H9 (cell line): ENCODE measurements at regions not wholly inside any gene's neighbourhood (a gene's known extent, or its start where the extent isn't known, plus 50 kb on each side); places are given as distances from the start of the nearest gene placed in this dataset.

Experiments used
- DNase-seq: peaks from one replicate; pipeline ENCODE4 v3.0.0-alpha.2; 2017
- H2AFZ ChIP-seq: one replicate; pipeline ENCODE4 v1.6.1; 2013; ENCODE audit warnings: mild to moderate bottlenecking, low read length, control low read depth, moderate library complexity
- H2AK5ac ChIP-seq: 2 replicates; pipeline ENCODE4 v1.6.1; 2013; ENCODE audit warnings: low read length, control low read depth, mixed read lengths; ENCODE audit not compliant: insufficient read length
- H2BK120ac ChIP-seq: one replicate; pipeline ENCODE4 v1.6.1; 2013; ENCODE audit warnings: low read depth, mild to moderate bottlenecking, low read length, control low read depth, inconsistent platforms; ENCODE audit not compliant: poor library complexity, severe bottlenecking
- H2BK12ac ChIP-seq: 2 replicates; pipeline ENCODE4 v1.6.1; 2013; ENCODE audit warnings: low read length, control low read depth, mixed read lengths, low read depth; ENCODE audit not compliant: insufficient read length
- H2BK15ac ChIP-seq: 2 replicates; pipeline ENCODE4 v1.6.1; 2013; ENCODE audit warnings: low read depth, low read length, control low read depth
- H2BK20ac ChIP-seq: one replicate; pipeline ENCODE4 v1.6.1; 2013; ENCODE audit warnings: low read depth, mild to moderate bottlenecking, low read length, control low read depth, inconsistent platforms; ENCODE audit not compliant: poor library complexity, severe bottlenecking
- H2BK5ac ChIP-seq: 2 replicates; pipeline ENCODE4 v1.6.1; 2013; ENCODE audit warnings: low read length, control low read depth, mixed read lengths; ENCODE audit not compliant: insufficient read length
- H3K14ac ChIP-seq: 2 replicates; pipeline ENCODE4 v1.6.1; 2013; ENCODE audit warnings: low read length, control low read depth; ENCODE audit not compliant: insufficient read depth
- H3K18ac ChIP-seq: 2 replicates; pipeline ENCODE4 v1.6.1; 2013; ENCODE audit warnings: low read depth, mild to moderate bottlenecking, mixed read lengths, low read length, control low read depth; ENCODE audit not compliant: insufficient read length
- H3K23ac ChIP-seq: 2 replicates; pipeline ENCODE4 v1.6.1; 2013; ENCODE audit warnings: low read length, control low read depth, mixed read lengths, low read depth; ENCODE audit not compliant: insufficient read length
- H3K23me2 ChIP-seq: 2 replicates; pipeline ENCODE4 v1.6.1; 2013; ENCODE audit warnings: low read depth, mild to moderate bottlenecking, mixed read lengths, low read length, control low read depth; ENCODE audit not compliant: insufficient read length, poor library complexity, severe bottlenecking
- H3K27ac ChIP-seq: 2 replicates; pipeline ENCODE4 v1.5.1; 2013; ENCODE audit warnings: low read length, control low read depth, mixed read lengths, low read depth; ENCODE audit not compliant: insufficient read length
- H3K27me3 ChIP-seq: 2 replicates; pipeline ENCODE4 v1.6.1; 2013; ENCODE audit warnings: low read length, control low read depth, inconsistent platforms; ENCODE audit not compliant: insufficient read depth
- H3K4ac ChIP-seq: 2 replicates; pipeline ENCODE4 v1.6.1; 2013; ENCODE audit warnings: low read depth, mild to moderate bottlenecking, control low read depth, inconsistent platforms, low read length, moderate library complexity
- H3K4me1 ChIP-seq: 2 replicates; pipeline ENCODE4 v1.6.1; 2013; ENCODE audit warnings: low read length, control low read depth, inconsistent platforms; ENCODE audit not compliant: insufficient read depth
- H3K4me2 ChIP-seq: 2 replicates; pipeline ENCODE4 v1.6.1; 2013; ENCODE audit warnings: low read length, control low read depth, mixed read lengths; ENCODE audit not compliant: insufficient read length, insufficient read depth
- H3K56ac ChIP-seq: 2 replicates; pipeline ENCODE4 v1.6.1; 2013; ENCODE audit warnings: low read depth, mild to moderate bottlenecking, mixed read lengths, low read length, control low read depth; ENCODE audit not compliant: insufficient read length
- H3K79me1 ChIP-seq: 2 replicates; pipeline ENCODE4 v1.6.1; 2013; ENCODE audit warnings: low read depth, mild to moderate bottlenecking, moderate library complexity, low read length, control low read depth, inconsistent platforms; ENCODE audit not compliant: insufficient read depth, poor library complexity, severe bottlenecking
- H3K79me2 ChIP-seq: 2 replicates; pipeline ENCODE4 v1.6.1; 2013; ENCODE audit warnings: low read length, control low read depth, inconsistent platforms; ENCODE audit not compliant: insufficient read depth
- H3K9ac ChIP-seq: 2 replicates; pipeline ENCODE4 v1.6.1; 2013; ENCODE audit warnings: low read length, control low read depth, mixed read lengths; ENCODE audit not compliant: insufficient read length; ENCODE audit errors: extremely low read depth
- H3K9me3 ChIP-seq: one replicate; pipeline ENCODE4 v1.6.1; 2013; ENCODE audit warnings: low read depth, low read length, inconsistent platforms; ENCODE audit not compliant: control insufficient read depth
- H3T11ph ChIP-seq: one replicate; pipeline ENCODE4 v1.6.1; 2013; ENCODE audit warnings: mild to moderate bottlenecking, low read length, control low read depth, inconsistent platforms
- H4K20me1 ChIP-seq: one replicate; pipeline ENCODE4 v1.6.1; 2013; ENCODE audit not compliant: control insufficient read depth, insufficient read length, insufficient read depth
- H4K5ac ChIP-seq: 2 replicates; pipeline ENCODE4 v1.6.1; 2013; ENCODE audit warnings: low read depth, mild to moderate bottlenecking, mixed read lengths, low read length, control low read depth; ENCODE audit not compliant: insufficient read length
- H4K8ac ChIP-seq: replicated peaks from 2 replicates; pipeline ENCODE4 v1.6.1; 2013; ENCODE audit warnings: low read length, control low read depth, mixed read lengths, low read depth; ENCODE audit not compliant: insufficient read length
- H4K91ac ChIP-seq: 2 replicates; pipeline ENCODE4 v1.6.1; 2013; ENCODE audit warnings: low read depth, mild to moderate bottlenecking, moderate library complexity, mixed read lengths, low read length, control low read depth; ENCODE audit not compliant: insufficient read length
- H3K27ac Mint-ChIP-seq, 3 experiments: 2 replicates in 2 of 3; 3 replicates in 1 of 3; pipeline ENCODE4 v1.8.0; 2020 to 2021; ENCODE audit warnings: mixed read lengths in 3 of 3, mild to moderate bottlenecking in 1 of 3, moderate library complexity in 1 of 3
- H3K27me3 Mint-ChIP-seq: 2 replicates; pipeline ENCODE4 v1.8.0; 2021; ENCODE audit warnings: low read depth, mild to moderate bottlenecking, moderate library complexity, mixed read lengths
- H3K36me3 Mint-ChIP-seq, 3 experiments: 2 replicates in 2 of 3; 3 replicates in 1 of 3; pipeline ENCODE4 v1.8.0; 2020 to 2021; ENCODE audit warnings: low read depth in 3 of 3, mixed read lengths in 3 of 3; ENCODE audit not compliant: insufficient read depth in 1 of 3
- H3K4me1 Mint-ChIP-seq, 2 experiments: 2 replicates each; pipeline ENCODE4 v1.8.0; 2020; ENCODE audit warnings: mixed read lengths in 2 of 2
- H3K4me3 Mint-ChIP-seq, 2 experiments: 2 replicates in 1 of 2; 3 replicates in 1 of 2; pipeline ENCODE4 v1.8.0; 2020 to 2021; ENCODE audit warnings: mild to moderate bottlenecking in 2 of 2, mixed read lengths in 2 of 2, moderate library complexity in 1 of 2
- H3K9me3 Mint-ChIP-seq, 2 experiments: 2 replicates in 1 of 2; 3 replicates in 1 of 2; pipeline ENCODE4 v1.8.0; 2020; ENCODE audit warnings: mild to moderate bottlenecking in 2 of 2, mixed read lengths in 2 of 2, moderate library complexity in 1 of 2
- CTCF ChIP-seq: fragments of 200-600 bp; sonication (generic); conservative IDR thresholded peaks from 3 replicates; pipeline ENCODE4 v1.8.0; 2021; ENCODE audit warnings: antibody characterized with exemption, mild to moderate bottlenecking
- WGBS: extraction: QIAGEN DNeasy Blood & Tissue Kit; methylation state at CpG from one replicate; pipeline ENCODE4 v1.1.7; 2013; ENCODE audit warnings: missing lambda C conversion rate, low lambda C conversion rate, mixed read lengths; ENCODE audit not compliant: insufficient read length; ENCODE audit errors: extremely low coverage; 5-methylcytosine and 5-hydroxymethylcytosine counted together

- no peak overlapping the region for H4K8ac ChIP-seq
- Mint-ChIP-seq H3K9me3 (peaks cover 15 to 16% of the 10 kb centered on the region in 2 experiments), H3K27me3 (no peaks in the 10 kb centered on the region), H3K36me3 (peaks cover 2 to 12% (median 8%) of the 10 kb centered on the region in 3 experiments; a peak in 3 of 7 replicates), H3K4me1 (peaks cover 10% of the 10 kb centered on the region in 2 experiments), H3K27ac (no peak overlapping the region), H3K4me3 (no peak overlapping the region)
- H3T11ph ChIP-seq: no peak overlapping the region
- no peaks in the 10 kb centered on the region for H3K27me3 ChIP-seq
- H3K79me2 ChIP-seq: no peaks in the 10 kb centered on the region
- H3K27ac ChIP-seq: no peak overlapping the region
- H2AK5ac ChIP-seq: no peak overlapping the region
- no peaks in the 10 kb centered on the region for H4K20me1 ChIP-seq
- no peak overlapping the region for H4K91ac ChIP-seq
- no peak overlapping the region for H3K14ac ChIP-seq
- no peak overlapping the region for H2BK12ac ChIP-seq
- H3K9ac ChIP-seq: no peak overlapping the region
- no peaks in the 10 kb centered on the region for H3K79me1 ChIP-seq
- no peak overlapping the region for H2BK5ac ChIP-seq
- H3K23ac ChIP-seq: no peak overlapping the region
- no peak for TF ChIP-seq CTCF
- H3K4me1 ChIP-seq: no peaks in the 10 kb centered on the region
- no peak overlapping the region for H4K5ac ChIP-seq
- H3K23me2 ChIP-seq: no peaks in the 10 kb centered on the region
- no peak overlapping the region for H3K56ac ChIP-seq
- H2AFZ ChIP-seq: no peak overlapping the region
- H3K9me3 ChIP-seq: no peaks in the 10 kb centered on the region
- no peak overlapping the region for H3K4ac ChIP-seq
- no peak for DNase-seq
- no peak overlapping the region for H3K18ac ChIP-seq
- H2BK120ac ChIP-seq: no peak overlapping the region
- WGBS: no CpG with 5 or more reads among the region's 5 CpGs
- H2BK15ac ChIP-seq: no peak overlapping the region
- H2BK20ac ChIP-seq: no peak overlapping the region
- H3K4me2 ChIP-seq: no peak overlapping the region
These were observed 50.3 kb upstream of the SLC2A13 start for GRCh38 chr12:40156021-40156764.
